ENCODE measurements at regions not wholly inside any gene's neighbourhood (a gene's known extent, or its start where the extent isn't known, plus 50 kb on each side); places are given as distances from the start of the nearest gene placed in this dataset.

GRCh38 chr9:38259519-38260218 lies 132.8 kb upstream of the ALDH1B1 start:
- H3K9ac ChIP-seq (ENCODE audit: extremely low read depth, insufficient read length, low read length): no peak overlapping the region

More at GRCh38 chr9:38259519-38260218, 132.8 kb upstream of the ALDH1B1 start:
- H3K27ac ChIP-seq (ENCODE audit: insufficient read length, low read depth, low read length): no peak overlapping the region
- H2BK120ac ChIP-seq (ENCODE audit: low read depth, low read length, poor library complexity, severe bottlenecking): no peak overlapping the region
- H4K91ac ChIP-seq (ENCODE audit: insufficient read length, low read depth, low read length): no peak overlapping the region
- Mint-ChIP-seq H3K27ac (no peak overlapping the region), H3K4me3 (no peak overlapping the region), H3K9me3 (0 out of 5 replicates have a peak, but pooled peaks cover 0 to 5% of the 10 kb centered on the region in 2 experiments), H3K36me3 (ENCODE audit: insufficient read depth in 1 of 3, low read depth in 3 of 3) (no peaks in the 10 kb centered on the region; a peak in 1 of 7 replicates), H3K27me3 (ENCODE audit: low read depth) (peaks cover 72% of the 10 kb centered on the region), H3K4me1 (no peaks in the 10 kb centered on the region)
- H3K14ac ChIP-seq (ENCODE audit: insufficient read depth, low read length): no peak overlapping the region
- no peak overlapping the region for H3T11ph ChIP-seq (ENCODE audit: low read length)
- H2BK5ac ChIP-seq (ENCODE audit: insufficient read length, low read length): no peak overlapping the region
- H3K23ac ChIP-seq (ENCODE audit: insufficient read length, low read depth, low read length): no peak overlapping the region
- no peaks in the 10 kb centered on the region for H3K79me2 ChIP-seq (ENCODE audit: insufficient read depth, low read length)
- no peak overlapping the region for H2AK5ac ChIP-seq (ENCODE audit: insufficient read length, low read length)
- H3K4me1 ChIP-seq (ENCODE audit: insufficient read depth, low read length): no peaks in the 10 kb centered on the region
- no peaks in the 10 kb centered on the region for H3K9me3 ChIP-seq (ENCODE audit: control insufficient read depth, low read depth, low read length)
- no peak overlapping the region for H2AFZ ChIP-seq (ENCODE audit: low read length)
- H3K79me1 ChIP-seq (ENCODE audit: insufficient read depth, low read depth, low read length, poor library complexity, severe bottlenecking): no peaks in the 10 kb centered on the region
- no peaks in the 10 kb centered on the region for H4K20me1 ChIP-seq (ENCODE audit: control insufficient read depth, insufficient read depth, insufficient read length)
- H3K4me2 ChIP-seq (ENCODE audit: insufficient read depth, insufficient read length, low read length): no peak overlapping the region
- no peak overlapping the region for H4K5ac ChIP-seq (ENCODE audit: insufficient read length, low read depth, low read length)
- no peaks in the 10 kb centered on the region for H3K23me2 ChIP-seq (ENCODE audit: insufficient read length, low read depth, low read length, poor library complexity, severe bottlenecking)
- H2BK20ac ChIP-seq (ENCODE audit: low read depth, low read length, poor library complexity, severe bottlenecking): no peak overlapping the region
- no CpG with 5 or more reads among the region's 8 CpGs for WGBS (ENCODE audit: extremely low coverage, insufficient read length, low lambda C conversion rate)
- TF ChIP-seq CTCF (conservative IDR thresholded peaks at IDR 0.05): no peak
- H2BK12ac ChIP-seq (ENCODE audit: insufficient read length, low read depth, low read length): no peak overlapping the region
- H4K8ac ChIP-seq (replicated peaks; ENCODE audit: insufficient read length, low read depth, low read length): no peak overlapping the region
- H3K27me3 ChIP-seq (ENCODE audit: insufficient read depth, low read length): no peaks in the 10 kb centered on the region
- no peak overlapping the region; the same call in 1 of the 2 replicates for H2BK15ac ChIP-seq (ENCODE audit: low read depth, low read length)
- H3K4ac ChIP-seq (ENCODE audit: low read depth, low read length): no peak overlapping the region
- H3K18ac ChIP-seq (ENCODE audit: insufficient read length, low read depth, low read length): no peak overlapping the region
- no peak for DNase-seq
- H3K56ac ChIP-seq (ENCODE audit: insufficient read length, low read depth, low read length): no peak overlapping the region

Data from H9 (cell line).